ENCODE measurements at regions not wholly inside any gene's neighbourhood (a gene's known extent, or its start where the extent isn't known, plus 50 kb on each side); places are given as distances from the start of the nearest gene placed in this dataset.
A peak's percentile ranks its signal among the peaks of the same experiment; 100 is the strongest.

GRCh38 chr7:361680-362401 is 71.9 kb downstream of the FOXL3 start:
- Histone ChIP-seq H2BK15ac (ENCODE audit: low read depth, low read length) (no peak overlapping the region), H3K27me3 (ENCODE audit: insufficient read depth, low read length) (peaks cover 7% of the 10 kb centered on the region; the same call in 1 of the 2 replicates), H3K4ac (ENCODE audit: low read depth, low read length) (no peak overlapping the region), H3K27ac (ENCODE audit: insufficient read length, low read depth, low read length) (no peak overlapping the region), H3K4me2 (ENCODE audit: insufficient read depth, insufficient read length, low read length) (peak overlapping the region; percentile 28), H3K79me2 (ENCODE audit: insufficient read depth, low read length) (no peaks in the 10 kb centered on the region), H3T11ph (ENCODE audit: low read length) (no peak overlapping the region), H2AFZ (ENCODE audit: low read length) (no peak overlapping the region), H3K23ac (ENCODE audit: insufficient read length, low read depth, low read length) (no peak overlapping the region), H2BK120ac (ENCODE audit: low read depth, low read length, poor library complexity, severe bottlenecking) (no peak overlapping the region), H3K4me1 (ENCODE audit: insufficient read depth, low read length) (no peaks in the 10 kb centered on the region), H3K56ac (ENCODE audit: insufficient read length, low read depth, low read length) (no peak overlapping the region), H2BK5ac (ENCODE audit: insufficient read length, low read length) (no peak overlapping the region), H3K23me2 (ENCODE audit: insufficient read length, low read depth, low read length, poor library complexity, severe bottlenecking) (no peaks in the 10 kb centered on the region), H3K14ac (ENCODE audit: insufficient read depth, low read length) (no peak overlapping the region; the same call in 1 of the 2 replicates), H3K9me3 (ENCODE audit: control insufficient read depth, low read depth, low read length) (no peaks in the 10 kb centered on the region), H4K91ac (ENCODE audit: insufficient read length, low read depth, low read length) (no peak overlapping the region), H4K20me1 (ENCODE audit: control insufficient read depth, insufficient read depth, insufficient read length) (no peaks in the 10 kb centered on the region), H2BK20ac (ENCODE audit: low read depth, low read length, poor library complexity, severe bottlenecking) (no peak overlapping the region), H2BK12ac (ENCODE audit: insufficient read length, low read depth, low read length) (no peak overlapping the region), H3K79me1 (ENCODE audit: insufficient read depth, low read depth, low read length, poor library complexity, severe bottlenecking) (no peaks in the 10 kb centered on the region), H4K8ac (replicated peaks; ENCODE audit: insufficient read length, low read depth, low read length) (no peak overlapping the region), H3K9ac (ENCODE audit: extremely low read depth, insufficient read length, low read length) (no peak overlapping the region), H4K5ac (ENCODE audit: insufficient read length, low read depth, low read length) (no peak overlapping the region), H2AK5ac (ENCODE audit: insufficient read length, low read length) (no peak overlapping the region), H3K18ac (ENCODE audit: insufficient read length, low read depth, low read length) (no peak overlapping the region)
- no peak for DNase-seq
- WGBS (ENCODE audit: extremely low coverage, insufficient read length, low lambda C conversion rate): no CpG with 5 or more reads among the region's 18 CpGs
- Mint-ChIP-seq H3K27me3 (ENCODE audit: low read depth) (peaks cover 13% of the 10 kb centered on the region), H3K27ac (peak overlapping the region in 1 of 3 experiments; percentile 63; a peak in 1 of 7 replicates), H3K4me3 (peak overlapping the region in 1 of 2 experiments; percentile 9; a peak in 1 of 5 replicates), H3K36me3 (ENCODE audit: insufficient read depth in 1 of 3, low read depth in 3 of 3) (no peaks in the 10 kb centered on the region; a peak in 1 of 7 replicates), H3K9me3 (no peaks in the 10 kb centered on the region; a peak in 3 of 5 replicates), H3K4me1 (peaks cover 8 to 38% of the 10 kb centered on the region in 2 experiments)
- TF ChIP-seq, protein P1, sequence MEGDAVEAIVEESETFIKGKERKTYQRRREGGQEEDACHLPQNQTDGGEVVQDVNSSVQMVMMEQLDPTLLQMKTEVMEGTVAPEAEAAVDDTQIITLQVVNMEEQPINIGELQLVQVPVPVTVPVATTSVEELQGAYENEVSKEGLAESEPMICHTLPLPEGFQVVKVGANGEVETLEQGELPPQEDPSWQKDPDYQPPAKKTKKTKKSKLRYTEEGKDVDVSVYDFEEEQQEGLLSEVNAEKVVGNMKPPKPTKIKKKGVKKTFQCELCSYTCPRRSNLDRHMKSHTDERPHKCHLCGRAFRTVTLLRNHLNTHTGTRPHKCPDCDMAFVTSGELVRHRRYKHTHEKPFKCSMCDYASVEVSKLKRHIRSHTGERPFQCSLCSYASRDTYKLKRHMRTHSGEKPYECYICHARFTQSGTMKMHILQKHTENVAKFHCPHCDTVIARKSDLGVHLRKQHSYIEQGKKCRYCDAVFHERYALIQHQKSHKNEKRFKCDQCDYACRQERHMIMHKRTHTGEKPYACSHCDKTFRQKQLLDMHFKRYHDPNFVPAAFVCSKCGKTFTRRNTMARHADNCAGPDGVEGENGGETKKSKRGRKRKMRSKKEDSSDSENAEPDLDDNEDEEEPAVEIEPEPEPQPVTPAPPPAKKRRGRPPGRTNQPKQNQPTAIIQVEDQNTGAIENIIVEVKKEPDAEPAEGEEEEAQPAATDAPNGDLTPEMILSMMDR (conservative IDR thresholded peaks at IDR 0.05): no peak
